Putamen (tissue), 1 donor: ENCODE measurements at regions not wholly inside any gene's neighbourhood (a gene's known extent, or its start where the extent isn't known, plus 50 kb on each side); places are given as distances from the start of the nearest gene placed in this dataset.

ENCODE experiments used
- DNase-seq: peaks from one replicate; pipeline ENCODE4 v3.0.0-alpha.2; 2016; ENCODE audit warnings: low spot score

GRCh38 chr12:42859612-42860011 lies 270.1 kb upstream of the PRICKLE1 start:
- DNase-seq, result no peak

GRCh38 chr12:42857106-42857505 lies 267.6 kb upstream of the PRICKLE1 start:
- DNase-seq, result no peak

GRCh38 chr12:42855362-42855950 lies 265.9 kb upstream of the PRICKLE1 start:
- no peak for DNase-seq

GRCh38 chr12:42854826-42855225 lies 265.3 kb upstream of the PRICKLE1 start:
- DNase-seq, result no peak

GRCh38 chr12:42854208-42854607 lies 264.7 kb upstream of the PRICKLE1 start:
- no peak for DNase-seq

- no peak for DNase-seq
These were observed 264.0 kb upstream of the PRICKLE1 start for GRCh38 chr12:42853370-42854140.

- no peak for DNase-seq
These were observed 257.2 kb upstream of the PRICKLE1 start for GRCh38 chr12:42846782-42847181.

GRCh38 chr12:42834062-42834461 lies 244.5 kb upstream of the PRICKLE1 start:
- DNase-seq, result no peak

- DNase-seq, result no peak
These were observed 239.3 kb upstream of the PRICKLE1 start for GRCh38 chr12:42828836-42829235.

GRCh38 chr12:42824327-42824726 lies 234.8 kb upstream of the PRICKLE1 start:
- DNase-seq, result no peak

- no peak for DNase-seq
These were observed 234.1 kb upstream of the PRICKLE1 start for GRCh38 chr12:42823679-42824078.

- DNase-seq, result no peak
These were observed 230.3 kb upstream of the PRICKLE1 start for GRCh38 chr12:42819846-42820245.

GRCh38 chr12:42815068-42815467 lies 225.5 kb upstream of the PRICKLE1 start:
- DNase-seq, result no peak

GRCh38 chr12:42812871-42813270 lies 223.3 kb upstream of the PRICKLE1 start:
- DNase-seq, result no peak

- DNase-seq, result no peak
These were observed 222.5 kb upstream of the PRICKLE1 start for GRCh38 chr12:42812086-42812485.

GRCh38 chr12:42810006-42810405 lies 220.5 kb upstream of the PRICKLE1 start:
- DNase-seq, result no peak

- no peak for DNase-seq
These were observed 219.7 kb upstream of the PRICKLE1 start for GRCh38 chr12:42809226-42809625.

- no peak for DNase-seq
These were observed 218.2 kb upstream of the PRICKLE1 start for GRCh38 chr12:42807766-42808165.

GRCh38 chr12:42807251-42807650 lies 217.7 kb upstream of the PRICKLE1 start:
- DNase-seq, result no peak

- DNase-seq, result no peak
These were observed 215.4 kb upstream of the PRICKLE1 start for GRCh38 chr12:42804928-42805327.

GRCh38 chr12:42802785-42803189 lies 213.2 kb upstream of the PRICKLE1 start:
- no peak for DNase-seq

GRCh38 chr12:42801271-42801670 lies 211.7 kb upstream of the PRICKLE1 start:
- no peak for DNase-seq

GRCh38 chr12:42799966-42800365 lies 210.4 kb upstream of the PRICKLE1 start:
- DNase-seq, result no peak
